Endothelial cell of umbilical vein (primary cell): ENCODE measurements at regions not wholly inside any gene's neighbourhood (a gene's known extent, or its start where the extent isn't known, plus 50 kb on each side); places are given as distances from the start of the nearest gene placed in this dataset.

Experiments used
- BruUV-seq: library from RNA; stranded (reverse); fragments of 400-500 nt; replicated peaks from 2 replicates; lab custom pipeline; 2021; lab: Mats Ljungman, UMichigan
- CTCF ChIA-PET: fragments of 300-600, 350-600 bp; sonication (Branson Sonifier 250); formaldehyde crosslinking; loops from one replicate; lab custom pipeline; 2021; ENCODE audit warnings: antibody characterized with exemption, inconsistent platforms; lab: Charles Lee
- POLR2A ChIA-PET: fragments of 300-600, 350-600 bp; sonication (Branson Sonifier 250); formaldehyde crosslinking; loops from one replicate; lab custom pipeline; 2021; ENCODE audit warnings: antibody characterized with exemption, inconsistent platforms; lab: Charles Lee
- DNase-seq: peaks from one replicate; pipeline ENCODE4 v3.0.0-alpha.2; 2011; ENCODE audit warnings: low read depth, low spot score
- FAIRE-seq: peaks from 2 replicates; lab custom pipeline; 2011; peaks lifted over from hg19 to GRCh38; lab: Jason Lieb, UNC
- H2AFZ ChIP-seq: 2 replicates; pipeline ENCODE4 v1.6.0; 2012; ENCODE audit warnings: low read depth, low read length, control low read depth, inconsistent platforms
- H3K27ac ChIP-seq: 2 replicates; pipeline ENCODE4 v1.5.1; 2011; ENCODE audit warnings: low read depth, mild to moderate bottlenecking, control low read depth, low read length, moderate library complexity; ENCODE audit not compliant: insufficient read depth
- H3K27me3 ChIP-seq, 2 experiments: 2 replicates each; pipeline versions ENCODE4 v1.6.0 to v1.6.1; 2011; ENCODE audit warnings: low read length in 2 of 2, mixed read lengths in 1 of 2; ENCODE audit not compliant: control insufficient read depth in 2 of 2, insufficient read depth in 2 of 2
- H3K36me3 ChIP-seq, 2 experiments: 2 replicates in 1 of 2; 3 replicates in 1 of 2; pipeline ENCODE4 v1.5.1; 2011; ENCODE audit warnings: low read length in 2 of 2, mild to moderate bottlenecking in 1 of 2, moderate library complexity in 1 of 2; ENCODE audit not compliant: control insufficient read depth in 2 of 2, insufficient read depth in 2 of 2; ENCODE audit errors: extremely low read depth in 1 of 2
- H3K4me1 ChIP-seq: 3 replicates; pipeline ENCODE4 v1.5.1; 2011; ENCODE audit warnings: mild to moderate bottlenecking, low read length; ENCODE audit not compliant: control insufficient read depth, insufficient read depth; ENCODE audit errors: extremely low read depth
- H3K4me2 ChIP-seq: 2 replicates; pipeline ENCODE4 v1.6.1; 2011; ENCODE audit warnings: low read length, control low read depth, mixed read lengths; ENCODE audit not compliant: insufficient read depth
- H3K4me3 ChIP-seq, 3 experiments: fragments of 200-600 bp in 1 of 3; sonication (generic), shearing (Covaris generic) in 1 of 3; replicated peaks in 1 of 3; 2 replicates each; pipeline ENCODE4 v1.5.1; 2011 to 2016; ENCODE audit warnings: control low read depth in 3 of 3, low read length in 3 of 3, mild to moderate bottlenecking in 2 of 3, inconsistent platforms in 1 of 3, low read depth in 1 of 3, moderate library complexity in 1 of 3; ENCODE audit not compliant: insufficient read depth in 1 of 3
- H3K79me2 ChIP-seq: 2 replicates; pipeline ENCODE4 v1.6.0; 2012; ENCODE audit warnings: low read length, inconsistent platforms; ENCODE audit not compliant: control insufficient read depth, insufficient read depth
- H3K9ac ChIP-seq: replicated peaks from 2 replicates; pipeline ENCODE3; 2011; ENCODE audit warnings: low read length, control low read depth; ENCODE audit not compliant: insufficient read depth; ENCODE audit errors: extremely low read depth
- H3K9me1 ChIP-seq: replicated peaks from 3 replicates; pipeline ENCODE4 v1.6.0; 2011; ENCODE audit warnings: mild to moderate bottlenecking, low read length; ENCODE audit not compliant: control insufficient read depth, insufficient read depth; ENCODE audit errors: extremely low read depth
- H3K9me3 ChIP-seq: replicated peaks from 2 replicates; pipeline ENCODE4 v1.5.1; 2012; ENCODE audit warnings: low read length, inconsistent platforms; ENCODE audit not compliant: control insufficient read depth, insufficient read depth
- H4K20me1 ChIP-seq: replicated peaks from 2 replicates; pipeline ENCODE3; 2011; ENCODE audit warnings: mild to moderate bottlenecking, low read length; ENCODE audit not compliant: control insufficient read depth, insufficient read depth; ENCODE audit errors: extremely low read depth
- CTCF ChIP-seq, 2 donors: IDR thresholded peaks; 1 replicate in 1 of 2; 2 replicates in 1 of 2; pipeline ENCODE4 v1.5.1; 2011; ENCODE audit warnings: low read length in 2 of 2, mild to moderate bottlenecking in 2 of 2, moderate library complexity in 2 of 2, control low read depth in 1 of 2, inconsistent platforms in 1 of 2, low read depth in 1 of 2; ENCODE audit not compliant: insufficient read depth in 1 of 2; ENCODE audit errors: extremely low read depth in 1 of 2
- FOS ChIP-seq: IDR thresholded peaks from 2 replicates; pipeline ENCODE4 v1.6.1; 2011; ENCODE audit warnings: mild to moderate bottlenecking, low read length, moderate library complexity, borderline replicate concordance; ENCODE audit not compliant: insufficient read depth
- GATA2 ChIP-seq: IDR thresholded peaks from 2 replicates; pipeline ENCODE4 v1.7.0; 2011; ENCODE audit warnings: low read depth, mild to moderate bottlenecking, moderate library complexity, mixed read lengths, low read length; ENCODE audit not compliant: insufficient read length, insufficient read depth
- JUN ChIP-seq: IDR thresholded peaks from 2 replicates; pipeline ENCODE4 v1.6.1; 2011; ENCODE audit warnings: borderline replicate concordance, low read depth; ENCODE audit not compliant: insufficient read length, insufficient read depth
- MAX ChIP-seq: IDR thresholded peaks from 2 replicates; pipeline ENCODE4 v1.6.1; 2011; ENCODE audit not compliant: insufficient read depth, insufficient read length
- MYC ChIP-seq: IDR thresholded peaks from one replicate; pipeline ENCODE4 v1.6.1; 2011; ENCODE audit warnings: mild to moderate bottlenecking, low read depth, low read length
- POLR2A ChIP-seq: IDR thresholded peaks from 2 replicates; pipeline ENCODE4 v1.6.1; 2012; ENCODE audit warnings: low read depth, mild to moderate bottlenecking, control low read depth, low read length
- POLR2AphosphoS5 ChIP-seq: IDR thresholded peaks from 2 replicates; pipeline ENCODE4 v1.6.1; 2012; ENCODE audit warnings: low read depth, mild to moderate bottlenecking, control low read depth, low read length, moderate library complexity; ENCODE audit not compliant: insufficient read depth
- dilution Hi-C: fragments of 300-500 bp; cut with MboI; formaldehyde crosslinking; loops from one replicate; pipeline ENCODE4 v1.15.0; 2019; ENCODE audit warnings: low sequenced_read_pairs; ENCODE audit not compliant: extremely low pct_ligation_motif_present
- intact Hi-C: fragments of 100-400 bp; cut with micrococcal nuclease; formaldehyde crosslinking; loops from one replicate; pipeline ENCODE4 v1.10.0; 2022

GRCh38 chr2:78553866-78554647 is 471.4 kb upstream of the REG3G start:
- Histone ChIP-seq H3K9ac (no peak overlapping the region), H4K20me1 (no peaks in the 10 kb centered on the region), H2AFZ (no peak overlapping the region), H3K36me3 (no peaks in the 10 kb centered on the region), H3K79me2 (no peaks in the 10 kb centered on the region), H3K4me1 (no peaks in the 10 kb centered on the region), H3K27ac (no peak overlapping the region), H3K9me1 (no peaks in the 10 kb centered on the region), H3K4me2 (no peak overlapping the region), H3K9me3 (no peaks in the 10 kb centered on the region), H3K4me3 (no peak overlapping the region), H3K27me3 (no peaks in the 10 kb centered on the region)
- POLR2A ChIA-PET = no interaction called here
- dilution Hi-C loops = no loop called here
- CTCF ChIA-PET = no interaction called here
- no peak for TF ChIP-seq POLR2A
- DNase-seq = no peak
- FAIRE-seq = no peak
- intact Hi-C loops = no loop called here
- BruUV-seq = no TSS peak

GRCh38 chr2:78561876-78562275 is 463.6 kb upstream of the REG3G start:
- Histone ChIP-seq H3K4me2 (no peak overlapping the region), H4K20me1 (no peaks in the 10 kb centered on the region), H3K27ac (no peak overlapping the region), H3K9ac (no peak overlapping the region), H3K79me2 (no peaks in the 10 kb centered on the region), H3K36me3 (no peaks in the 10 kb centered on the region), H3K4me3 (no peak overlapping the region), H3K9me3 (no peaks in the 10 kb centered on the region), H2AFZ (no peak overlapping the region), H3K9me1 (no peaks in the 10 kb centered on the region), H3K4me1 (no peaks in the 10 kb centered on the region), H3K27me3 (no peaks in the 10 kb centered on the region)
- DNase-seq (no peak), FAIRE-seq (no peak)
- ChIA-PET POLR2A (no interaction called here), CTCF (no interaction called here)
- intact Hi-C loops = no loop called here
- TF ChIP-seq POLR2AphosphoS5 (no peak), FOS (no peak), GATA2 (no peak), POLR2A (no peak), MYC (no peak), MAX (no peak), CTCF (IDR thresholded peaks at IDR 0.05; ENCODE audit: extremely low read depth in 1 of 2, insufficient read depth in 1 of 2, low read depth in 1 of 2, low read length in 2 of 2) (no peak), JUN (no peak)
- BruUV-seq = no TSS peak
- dilution Hi-C loops = no loop called here
